Mesenteric fat pad (tissue), 1 donor: ENCODE measurements at regions not wholly inside any gene's neighbourhood (a gene's known extent, or its start where the extent isn't known, plus 50 kb on each side); places are given as distances from the start of the nearest gene placed in this dataset.
"Not testable (repeated sequence)": the region's sequence is repeated elsewhere in the genome, so short reads cannot be mapped to it uniquely, and the experiment has no call there.

ENCODE experiments used
- DNase-seq: peaks from one replicate; pipeline ENCODE4 v3.0.0-alpha.2; 2020; ENCODE audit warnings: low spot score
- donor health status: DM: yes; HTN: yes; CAD: no.

DNA sequence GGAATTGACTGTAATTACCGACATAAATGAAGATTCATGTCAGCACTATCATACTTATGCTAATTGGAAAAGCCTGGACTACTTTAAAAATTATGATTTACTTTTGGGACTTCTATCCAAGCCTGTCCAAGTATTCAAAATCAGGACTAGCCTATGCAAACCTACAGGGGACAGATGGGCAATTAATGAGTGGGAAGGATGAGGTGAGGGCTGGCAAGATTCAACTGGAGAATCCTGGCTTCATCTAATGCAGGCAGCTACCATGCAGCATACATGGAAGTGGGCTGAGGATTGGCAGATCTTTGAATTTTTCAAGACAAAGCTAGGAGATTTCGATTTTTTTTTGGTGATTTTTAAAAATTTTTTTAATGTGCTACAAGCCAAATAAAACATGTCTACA, 532.6 kb downstream of the CSNK1G3 start:
- no peak for DNase-seq

DNA sequence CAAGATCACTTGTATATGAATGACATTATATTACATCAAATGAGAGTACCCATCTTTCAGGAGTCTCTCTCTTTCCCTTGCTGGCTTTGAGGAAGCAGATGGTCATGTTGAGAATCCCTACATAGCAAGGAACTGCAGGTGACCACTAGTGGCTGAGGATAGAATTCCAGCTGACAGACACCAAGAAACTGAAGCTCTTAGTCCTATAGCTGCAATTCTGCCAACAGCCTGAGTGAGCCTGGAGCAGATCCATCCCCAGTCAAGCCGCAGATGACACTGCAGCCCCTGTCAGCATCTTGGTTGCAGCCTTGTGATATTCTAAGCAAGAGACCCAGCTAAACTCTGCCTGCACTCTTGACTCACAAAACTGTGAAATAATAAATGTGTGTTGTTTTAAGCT, 531.5 kb downstream of the CSNK1G3 start:
- no peak for DNase-seq

DNA sequence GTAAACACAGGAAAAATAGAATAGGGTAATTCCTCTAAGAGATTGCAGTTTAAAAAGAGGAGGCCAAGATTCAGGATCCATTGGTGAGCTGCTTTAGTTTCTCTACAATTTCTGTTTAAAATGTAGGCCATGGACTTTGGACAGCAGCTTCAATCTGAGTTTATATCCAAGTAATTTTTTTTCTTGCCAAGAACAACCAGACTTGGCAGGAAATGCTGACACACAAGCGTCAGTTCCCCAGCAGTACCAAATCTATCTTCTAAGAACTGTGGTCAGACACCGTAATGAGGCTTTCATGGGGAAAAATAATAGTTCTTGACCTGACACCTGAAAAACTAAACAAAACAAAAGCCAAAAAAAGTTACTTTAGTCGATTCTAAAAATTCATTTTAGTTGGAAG, 528.8 kb downstream of the CSNK1G3 start:
- no peak for DNase-seq

DNA sequence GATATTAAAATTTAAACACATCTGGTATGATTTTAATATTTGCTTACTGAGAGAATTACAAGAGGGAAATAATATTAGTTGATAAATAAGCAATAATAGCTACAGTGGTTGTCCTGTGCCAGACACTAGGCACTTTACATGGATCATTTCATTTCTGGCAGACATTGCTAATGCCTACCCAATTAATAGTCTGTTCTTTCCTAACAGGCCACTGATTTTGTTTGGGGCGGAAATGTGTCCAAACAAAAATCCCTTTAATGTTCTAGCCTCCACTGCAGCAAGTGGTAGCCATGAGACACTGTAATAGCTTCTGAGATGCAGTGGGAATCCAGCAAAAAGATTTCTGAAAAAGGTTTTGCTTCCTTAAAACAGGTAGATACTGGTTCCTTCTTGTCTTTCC, 527.4 kb downstream of the CSNK1G3 start:
- no peak for DNase-seq

DNA sequence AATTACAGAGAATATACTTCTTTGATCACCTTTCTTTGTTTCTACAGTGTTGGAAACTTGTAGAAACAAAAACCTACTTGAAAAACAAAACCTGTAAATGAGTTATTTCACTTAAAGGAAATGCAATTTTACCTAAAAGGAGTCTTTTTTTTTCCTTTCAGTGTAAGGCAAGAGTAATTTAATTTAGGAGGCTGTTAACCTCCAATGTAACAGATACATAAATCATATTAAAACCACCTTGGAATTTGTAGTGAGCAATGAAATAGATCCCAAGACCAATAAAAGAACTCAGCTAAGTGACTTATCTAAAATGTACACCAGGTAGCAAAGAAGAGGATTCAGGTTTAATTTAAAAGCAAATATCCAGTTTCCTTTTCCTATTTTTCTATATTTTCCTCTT, 524.8 kb downstream of the CSNK1G3 start:
- DNase-seq, result no peak

DNA sequence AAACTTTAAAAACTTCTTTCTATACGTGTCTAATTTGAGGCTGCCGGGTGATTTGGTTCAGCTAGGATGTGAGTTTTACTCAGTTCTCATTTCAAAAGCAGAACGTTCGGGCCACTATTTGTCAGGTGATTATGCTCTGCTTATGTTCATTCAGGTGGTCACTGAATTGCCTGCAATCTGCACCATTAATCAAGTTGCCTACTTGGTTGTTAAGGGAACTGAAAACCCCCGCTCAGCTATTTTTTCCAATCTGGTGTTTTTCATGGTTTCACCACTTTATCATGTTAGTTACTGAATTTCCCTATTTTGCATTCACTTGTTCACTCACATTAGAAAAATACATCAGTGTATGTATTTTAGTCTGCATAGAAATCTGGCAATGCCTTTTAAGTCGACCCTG, 523.0 kb downstream of the CSNK1G3 start:
- no peak for DNase-seq

DNA sequence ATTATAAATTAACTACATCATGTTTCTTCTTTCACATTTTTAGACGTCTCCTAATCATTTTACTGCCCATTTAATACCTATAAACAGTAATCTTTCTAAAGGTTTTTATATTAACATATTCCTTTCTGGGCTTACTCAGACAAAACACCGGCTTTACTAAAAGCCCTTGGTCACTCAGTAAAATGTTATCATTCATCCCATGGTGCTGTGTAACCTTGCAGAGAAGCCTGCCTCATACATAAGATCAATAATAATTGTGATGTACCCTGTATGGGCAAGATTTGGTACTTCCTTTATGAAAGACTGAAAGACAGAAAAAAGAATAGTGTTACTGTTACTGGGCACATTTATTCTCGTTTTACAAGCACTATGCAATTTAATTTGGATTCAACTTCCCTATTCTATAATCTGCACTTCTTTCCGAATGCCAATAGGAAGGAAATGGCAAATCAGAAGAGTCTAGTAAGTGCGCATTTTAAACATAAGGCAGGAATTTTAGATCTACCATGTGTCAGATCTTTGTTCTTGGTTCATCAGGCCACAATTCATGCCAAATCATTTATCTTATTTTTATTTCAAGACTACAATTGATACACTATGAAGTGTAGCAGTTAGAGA, 522.2 kb downstream of the CSNK1G3 start:
- no peak for DNase-seq

DNA sequence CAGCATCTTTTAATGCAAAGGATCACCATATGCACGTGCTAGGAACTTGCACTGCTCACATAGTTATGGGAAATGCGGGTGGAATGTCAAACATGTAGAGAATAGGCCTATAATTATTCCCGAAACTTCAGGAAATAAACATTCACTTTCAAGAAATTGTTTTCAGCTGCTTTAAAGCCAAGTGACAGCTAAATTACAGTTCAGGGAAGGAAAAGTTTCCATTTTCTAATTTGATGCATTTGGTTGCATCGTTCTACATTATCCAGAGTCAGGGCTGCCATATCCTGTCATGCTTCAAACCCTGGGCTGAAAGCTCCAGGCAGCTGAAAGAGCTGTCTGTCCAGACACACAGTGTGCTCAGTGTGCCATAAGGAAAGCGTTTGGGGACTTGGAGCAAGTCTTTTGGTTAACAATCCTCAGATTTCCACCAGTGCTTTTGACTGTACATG, 518.1 kb downstream of the CSNK1G3 start:
- no peak for DNase-seq

DNA sequence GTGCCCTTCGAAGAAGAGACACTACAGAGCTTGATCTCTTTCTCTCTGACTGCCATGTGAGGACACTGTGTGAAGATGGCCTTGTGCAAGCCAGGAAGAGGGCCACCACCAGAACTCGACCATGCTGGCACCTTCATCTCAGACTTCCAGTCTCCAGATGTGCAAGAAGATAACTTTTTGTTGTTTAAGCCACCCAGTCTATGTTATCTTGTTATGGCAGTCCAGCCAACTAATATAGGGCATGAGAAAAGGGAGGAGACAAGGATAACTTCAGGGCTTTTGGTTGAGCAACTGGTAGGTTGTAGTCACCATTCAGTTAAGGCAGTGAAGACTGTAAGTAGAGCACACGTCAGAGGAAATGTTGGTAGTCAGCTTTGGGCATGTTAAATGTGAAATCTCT, 515.5 kb downstream of the CSNK1G3 start:
- no peak for DNase-seq

DNA sequence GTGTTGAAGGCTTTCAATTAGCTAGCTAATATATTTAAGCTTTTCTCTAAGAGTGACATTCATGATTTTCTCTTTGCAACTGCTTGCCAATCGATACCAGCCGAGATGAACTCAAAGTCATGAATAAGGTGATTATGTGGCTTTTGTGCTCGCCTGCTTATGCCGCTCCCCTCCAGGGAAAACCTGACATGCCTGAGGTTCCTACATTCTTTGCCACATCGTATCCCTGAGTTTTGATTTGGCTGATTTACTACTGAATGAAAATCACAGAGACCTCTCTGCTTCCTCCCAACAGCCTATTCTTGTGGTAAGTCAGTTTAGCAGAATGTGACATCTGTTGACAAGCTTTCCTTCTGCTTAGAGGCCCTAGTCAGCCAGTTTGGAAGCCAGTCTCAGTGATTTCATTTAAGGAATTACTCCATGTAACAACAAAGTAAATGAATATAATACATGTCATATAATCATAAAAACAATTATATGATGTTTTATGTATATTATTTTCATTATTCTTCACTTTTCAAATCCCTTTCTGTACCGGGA, 513.4 kb downstream of the CSNK1G3 start:
- no peak for DNase-seq

DNA sequence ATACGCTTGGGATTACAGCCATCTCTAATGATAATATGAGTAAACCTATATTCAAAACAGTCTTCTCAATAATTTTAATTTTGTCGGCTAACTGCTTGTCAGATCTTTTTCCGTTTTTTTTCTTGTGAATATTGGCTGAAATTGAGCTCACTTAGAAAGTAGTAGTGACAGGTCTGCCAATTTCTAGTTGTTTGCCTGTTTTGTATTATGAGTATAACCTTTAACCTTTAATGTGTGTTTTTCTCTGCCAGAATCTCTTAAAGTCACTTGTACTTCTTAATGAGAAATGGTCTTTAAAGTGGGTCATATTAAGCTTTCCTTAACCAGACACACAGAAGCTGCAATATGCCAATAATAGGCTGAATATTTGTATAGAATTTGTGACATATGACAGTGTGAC, 511.0 kb downstream of the CSNK1G3 start:
- no peak for DNase-seq

DNA sequence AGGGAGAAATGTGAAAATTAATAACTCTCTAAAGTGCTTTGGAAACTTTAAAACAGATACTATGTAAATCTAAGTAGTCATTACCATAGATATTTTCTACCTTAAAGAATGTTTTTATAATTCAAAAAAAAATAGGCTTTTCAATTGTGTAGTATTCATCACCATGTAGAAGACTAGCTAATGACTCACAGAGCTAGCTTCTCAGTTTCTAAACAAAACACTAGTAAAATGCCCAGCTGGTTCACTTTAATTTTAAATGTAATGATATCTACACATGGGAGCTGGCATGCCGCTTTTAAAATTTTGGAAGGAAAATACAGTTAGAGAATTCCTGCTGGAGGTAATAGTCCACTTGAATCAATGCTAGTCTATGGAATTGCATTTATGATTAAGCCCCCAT, 509.8 kb downstream of the CSNK1G3 start:
- DNase-seq, result no peak

DNA sequence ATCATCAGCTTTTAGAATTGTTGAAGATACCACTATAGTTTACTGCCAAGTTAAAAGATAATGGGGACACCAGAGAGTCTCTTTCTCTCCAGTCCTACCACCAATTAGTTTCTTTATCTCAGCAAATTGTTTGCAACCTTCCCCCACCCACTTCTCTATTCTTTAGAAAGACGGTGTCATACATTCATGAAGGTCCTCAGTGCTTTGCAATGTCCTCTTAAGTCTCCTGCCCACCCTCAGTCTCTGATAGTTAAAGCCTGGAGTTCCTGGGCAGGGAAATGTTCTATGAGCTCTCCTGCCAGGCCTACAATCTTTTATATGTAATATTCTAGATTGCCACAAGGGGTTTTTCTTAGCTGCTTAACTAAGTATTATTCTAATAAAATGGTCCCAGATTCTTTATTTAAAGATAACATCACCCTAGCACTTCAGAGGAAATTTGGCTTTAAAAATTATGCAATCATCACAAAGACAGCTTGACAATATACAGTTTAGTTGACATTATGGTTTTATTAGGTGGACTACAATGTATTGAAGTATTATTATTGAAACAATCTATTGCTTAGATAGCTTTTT, 509.2 kb downstream of the CSNK1G3 start:
- DNase-seq, result no peak

DNA sequence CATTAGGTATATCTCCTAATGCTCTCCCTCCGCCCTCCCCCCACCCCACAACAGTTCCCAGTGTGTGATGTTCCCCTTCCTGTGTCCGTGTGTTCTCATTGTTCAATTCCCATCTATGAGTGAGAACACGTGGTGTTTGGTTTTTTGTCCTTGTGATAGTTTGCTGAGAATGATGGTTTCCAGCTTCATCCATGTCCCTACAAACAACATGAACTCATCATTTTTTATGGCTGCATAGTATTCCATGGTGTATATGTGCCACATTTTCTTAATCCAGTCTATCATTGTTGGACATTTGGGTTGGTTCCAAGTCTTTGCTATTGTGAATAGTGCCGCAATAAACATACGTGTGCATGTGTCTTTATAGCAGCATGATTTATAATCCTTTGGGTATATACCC, 505.3 kb downstream of the CSNK1G3 start:
- not testable (repeated sequence) for DNase-seq

DNA sequence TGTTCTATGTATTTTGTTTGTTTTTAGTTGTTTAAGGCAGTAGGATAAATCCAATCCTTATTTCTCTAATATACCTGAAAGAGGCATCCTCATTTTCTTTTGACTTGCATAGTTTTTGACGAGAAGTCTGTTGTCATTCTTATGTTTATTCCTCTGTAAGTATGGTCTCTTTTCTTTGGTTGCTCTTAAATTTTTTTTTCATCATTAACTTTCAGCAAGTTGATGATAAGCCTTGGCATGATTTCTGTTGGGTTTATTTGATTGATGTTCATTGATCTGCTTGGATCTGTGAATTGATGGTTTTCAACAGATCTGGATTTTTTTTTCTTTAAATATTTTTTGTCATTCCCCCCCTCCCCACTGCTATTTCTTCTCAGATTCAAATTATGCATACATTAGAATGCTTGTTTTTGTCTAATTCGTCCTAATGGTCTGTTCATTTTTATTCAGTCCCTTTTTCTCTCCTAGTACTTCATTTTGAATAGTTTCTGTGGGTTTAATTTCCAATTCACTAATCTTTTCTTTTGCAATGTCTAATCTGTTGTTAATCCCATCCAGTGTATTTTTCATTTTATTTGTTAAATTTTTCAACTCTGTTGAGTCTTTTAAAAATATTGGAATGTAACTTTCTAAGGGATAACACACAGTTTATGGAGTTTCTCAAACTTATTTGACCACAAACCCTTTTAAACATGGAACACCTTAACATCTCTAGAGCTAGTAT, 495.9 kb downstream of the CSNK1G3 start:
- DNase-seq, result no peak

DNA sequence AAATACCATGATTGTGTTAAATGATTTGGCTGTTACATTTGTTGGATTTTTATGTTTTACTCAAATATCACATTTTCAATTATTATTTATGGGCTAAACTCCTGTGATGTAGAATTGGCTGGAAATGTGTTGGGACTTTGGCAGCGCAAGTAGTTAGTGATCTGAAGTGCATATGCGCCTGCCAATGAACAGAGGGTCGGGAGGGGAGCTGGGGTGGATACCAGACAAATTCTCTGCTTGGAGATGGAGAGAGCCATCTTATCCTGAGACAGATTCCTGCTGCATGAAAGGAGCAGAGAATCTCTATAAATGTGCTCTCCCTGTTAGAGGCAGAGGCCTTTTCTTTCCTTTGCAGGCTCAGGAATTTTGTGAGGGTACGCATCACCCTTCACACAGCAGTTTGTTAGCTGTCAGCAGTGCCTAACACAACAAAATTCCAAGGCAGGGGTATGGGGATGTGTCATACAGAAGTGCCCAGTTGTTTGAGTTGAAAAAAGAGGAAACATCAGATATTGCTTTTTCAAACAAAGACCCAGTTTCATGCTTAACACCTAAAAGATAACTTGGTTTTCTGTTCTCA, 489.1 kb downstream of the CSNK1G3 start:
- no peak for DNase-seq

DNA sequence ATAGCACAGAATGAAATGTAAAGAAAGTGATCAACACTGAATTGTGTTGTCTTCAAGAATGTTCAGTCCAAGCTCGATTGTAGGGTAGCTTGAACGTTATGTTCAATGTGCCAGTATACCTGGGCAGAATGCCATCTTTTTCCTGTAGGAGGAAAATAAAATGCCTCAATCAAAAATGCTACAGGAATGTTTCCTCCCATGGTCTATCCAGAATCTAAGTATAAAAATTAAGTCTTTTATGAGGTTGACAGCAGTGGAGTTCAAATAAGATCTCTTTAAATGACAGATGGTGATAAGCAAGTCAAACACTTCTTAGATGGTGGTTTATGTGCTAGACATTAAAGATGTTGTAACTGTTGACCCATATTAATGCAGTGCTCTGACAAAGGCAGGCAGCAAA, 488.6 kb downstream of the CSNK1G3 start:
- DNase-seq, result no peak

DNA sequence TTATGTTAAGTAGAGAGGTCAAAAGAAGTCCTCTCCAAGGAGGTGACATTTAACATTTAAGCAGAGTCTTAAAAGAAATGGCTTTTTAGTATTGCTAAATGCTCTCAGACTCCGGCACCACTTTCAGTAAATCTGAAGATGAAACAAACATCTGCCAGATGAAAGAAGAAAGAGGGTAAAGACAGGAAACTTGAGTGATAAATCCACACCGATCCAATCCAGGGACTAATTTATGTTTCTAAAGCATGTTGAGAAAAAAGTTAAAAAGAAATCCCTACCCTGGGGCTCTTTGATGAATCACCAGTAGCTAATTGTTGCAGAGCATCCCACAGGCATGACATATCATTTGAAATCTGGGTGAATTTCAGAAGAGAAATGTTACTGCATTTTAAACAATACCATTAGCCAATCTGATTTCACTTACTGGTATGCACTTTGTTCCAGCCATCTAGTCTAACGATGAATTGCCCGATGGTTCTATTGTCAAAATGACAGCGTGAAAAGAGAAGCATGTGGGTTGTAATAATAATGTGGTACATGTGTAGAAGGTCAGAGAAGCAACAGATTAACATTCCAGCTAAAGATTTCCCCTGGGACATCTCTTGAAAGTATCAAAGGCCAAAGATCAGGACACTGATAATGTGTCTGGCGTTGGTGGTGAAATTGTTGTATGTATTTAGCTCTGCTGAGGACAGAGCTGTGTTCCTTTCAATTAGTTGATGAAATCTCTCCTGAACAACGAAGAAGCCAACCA, 485.7 kb downstream of the CSNK1G3 start:
- DNase-seq, result no peak

DNA sequence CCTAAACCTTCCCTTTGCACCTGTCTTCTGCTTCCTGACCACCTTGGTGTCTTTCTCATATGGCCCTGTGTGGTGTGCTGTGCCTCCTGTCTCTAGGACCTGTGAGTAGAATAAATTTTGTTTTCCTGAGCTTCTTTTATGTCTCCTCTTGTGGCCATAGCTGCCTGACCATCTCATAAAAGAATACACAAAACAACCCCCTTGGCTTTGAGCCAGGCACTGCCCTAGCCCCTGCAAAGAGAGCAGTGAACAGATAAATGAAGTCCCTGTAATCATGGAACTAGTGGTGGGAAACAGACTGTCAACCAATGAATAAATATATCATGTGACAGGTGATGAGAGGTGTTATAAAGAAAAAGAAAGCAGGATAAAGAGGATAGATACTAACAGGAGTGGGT, 485.1 kb downstream of the CSNK1G3 start:
- DNase-seq, result no peak

DNA sequence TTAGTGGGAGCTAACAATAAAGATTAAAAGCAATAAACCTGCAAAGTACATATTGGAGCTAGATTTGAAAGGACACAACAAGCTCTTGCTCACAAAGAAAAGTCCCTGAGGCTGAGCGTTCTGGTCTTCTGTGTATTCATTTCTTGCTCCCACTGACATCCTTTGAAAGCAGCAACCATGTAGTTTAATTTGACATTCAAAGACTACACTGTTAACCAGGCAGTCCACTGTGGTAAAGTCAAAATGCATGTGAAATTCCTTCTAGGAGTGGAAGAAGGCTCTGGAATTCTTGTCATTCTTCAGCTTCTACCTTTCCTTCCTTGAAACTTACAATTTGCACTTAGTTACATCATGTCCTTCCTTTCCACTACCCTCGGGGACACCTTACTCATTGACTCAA, 480.7 kb downstream of the CSNK1G3 start:
- no peak for DNase-seq

DNA sequence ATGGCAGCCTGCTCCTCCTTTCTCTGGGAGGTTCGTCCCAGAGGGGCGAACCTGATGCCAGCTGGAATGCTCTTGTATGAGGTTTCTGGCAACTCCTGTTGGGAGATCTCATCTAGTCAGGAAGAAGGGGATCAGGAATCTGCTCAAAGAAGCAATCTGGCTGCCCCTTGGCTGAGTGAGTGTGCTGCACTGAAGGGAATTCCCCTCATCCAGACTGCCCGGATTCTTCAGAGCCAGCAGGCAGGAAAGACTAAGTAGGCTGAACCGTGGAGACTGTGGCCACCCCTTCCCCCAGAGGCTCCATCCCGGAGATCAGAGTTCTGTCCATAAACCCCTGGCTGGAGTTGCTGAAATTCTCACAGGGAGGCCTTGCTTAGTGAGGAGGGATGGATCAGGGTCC, 476.0 kb downstream of the CSNK1G3 start:
- no peak for DNase-seq
